Esophagus squamous epithelium (tissue), 5 donors: ENCODE measurements at regions not wholly inside any gene's neighbourhood (a gene's known extent, or its start where the extent isn't known, plus 50 kb on each side); places are given as distances from the start of the nearest gene placed in this dataset.

Experiments
- DNase-seq: peaks from one replicate; lab custom pipeline; 2025; lab: John Stamatoyannopoulos, UW
- H3K27ac ChIP-seq, 4 donors: fragments of 200-600 bp; sonication (generic); one replicate each; pipeline ENCODE4 v1.5.1; 2016 to 2019; ENCODE audit warnings: mild to moderate bottlenecking in 1 of 4
- H3K27me3 ChIP-seq, 4 donors: fragments of 200-600 bp; sonication (generic); 1 replicate in 3 of 4; 2 replicates in 1 of 4; pipeline versions ENCODE4 v1.5.1 to v1.6.0; 2017 to 2021; ENCODE audit warnings: antibody characterized with exemption in 1 of 4
- H3K36me3 ChIP-seq, 3 donors: fragments of 200-600 bp; sonication (generic); one replicate each; pipeline ENCODE4 v1.5.1; 2016 to 2019
- H3K4me1 ChIP-seq, 3 donors: fragments of 200-600 bp; sonication (generic); one replicate each; pipeline ENCODE4 v1.5.1; 2017 to 2019
- H3K4me3 ChIP-seq, 4 donors: fragments of 200-600 bp; sonication (generic); 1 replicate in 3 of 4; 2 replicates in 1 of 4; pipeline ENCODE4 v1.5.1; 2016 to 2019; ENCODE audit warnings: mild to moderate bottlenecking in 2 of 4, moderate library complexity in 1 of 4
- H3K9me3 ChIP-seq, 3 donors: fragments of 200-600 bp; sonication (generic); one replicate each; pipeline ENCODE4 v1.5.1; 2016 to 2019
- POLR2A ChIP-seq, 4 donors: fragments of 450-650 bp; IDR thresholded peaks; one replicate each; pipeline ENCODE4 v1.6.1; 2017; ENCODE audit warnings: antibody characterized with exemption in 4 of 4, mild to moderate bottlenecking in 4 of 4, moderate library complexity in 3 of 4
- WGBS, 2 donors: methylation state at CpG; one replicate each; pipeline ENCODE4 v1.1.5; 2018; 5-methylcytosine and 5-hydroxymethylcytosine counted together
- intact Hi-C: fragments of 100-400 bp; cut with DNase I; formaldehyde crosslinking; loops from one replicate; pipeline ENCODE4 v1.15.0; 2022
- TF ChIP-seq, protein P1 (sequence below), 6 experiments: fragments of 450-650 bp in 4 of 6; fragments of 200-600 bp in 2 of 6; sonication (generic) in 2 of 6; IDR thresholded peaks; one replicate each; pipeline ENCODE4 v1.5.1; 2016 to 2019; ENCODE audit warnings: antibody characterized with exemption in 6 of 6, mild to moderate bottlenecking in 4 of 6, moderate library complexity in 4 of 6
- donor health status: DM: yes; HTN: yes; CAD: no.

DNA sequence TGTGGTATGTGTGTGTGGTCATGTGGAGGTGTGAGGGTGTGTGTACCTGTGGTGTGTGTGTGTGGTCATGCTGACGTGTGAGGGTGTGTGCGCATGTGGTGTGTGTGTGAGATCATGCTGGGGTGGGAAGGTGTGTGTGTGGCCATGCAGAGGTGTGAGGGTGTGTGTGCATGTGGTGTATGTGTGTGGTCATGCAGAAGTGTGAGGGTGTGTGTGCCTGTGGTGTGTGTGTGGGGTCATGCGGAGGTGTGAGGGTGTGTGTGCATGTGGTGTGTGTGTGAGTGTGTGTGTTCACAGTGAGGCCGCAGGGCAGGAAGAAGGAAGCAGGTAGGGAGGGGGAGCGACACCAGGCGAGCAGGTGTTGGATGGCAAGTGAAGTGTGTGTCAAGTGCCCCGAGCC is 259.0 kb downstream of the LOXHD1 start:
- Histone ChIP-seq H3K9me3 (no peaks in the 10 kb centered on the region), H3K4me3 (no peak overlapping the region), H3K4me1 (no peaks in the 10 kb centered on the region), H3K36me3 (no peaks in the 10 kb centered on the region), H3K27me3 (no peaks in the 10 kb centered on the region), H3K27ac (no peak overlapping the region)
- DNase-seq, result no peak
- 72 to 90% methylated on average over 7 of the region's 7 CpGs for WGBS, 2 donors
- TF ChIP-seq, protein P1, sequence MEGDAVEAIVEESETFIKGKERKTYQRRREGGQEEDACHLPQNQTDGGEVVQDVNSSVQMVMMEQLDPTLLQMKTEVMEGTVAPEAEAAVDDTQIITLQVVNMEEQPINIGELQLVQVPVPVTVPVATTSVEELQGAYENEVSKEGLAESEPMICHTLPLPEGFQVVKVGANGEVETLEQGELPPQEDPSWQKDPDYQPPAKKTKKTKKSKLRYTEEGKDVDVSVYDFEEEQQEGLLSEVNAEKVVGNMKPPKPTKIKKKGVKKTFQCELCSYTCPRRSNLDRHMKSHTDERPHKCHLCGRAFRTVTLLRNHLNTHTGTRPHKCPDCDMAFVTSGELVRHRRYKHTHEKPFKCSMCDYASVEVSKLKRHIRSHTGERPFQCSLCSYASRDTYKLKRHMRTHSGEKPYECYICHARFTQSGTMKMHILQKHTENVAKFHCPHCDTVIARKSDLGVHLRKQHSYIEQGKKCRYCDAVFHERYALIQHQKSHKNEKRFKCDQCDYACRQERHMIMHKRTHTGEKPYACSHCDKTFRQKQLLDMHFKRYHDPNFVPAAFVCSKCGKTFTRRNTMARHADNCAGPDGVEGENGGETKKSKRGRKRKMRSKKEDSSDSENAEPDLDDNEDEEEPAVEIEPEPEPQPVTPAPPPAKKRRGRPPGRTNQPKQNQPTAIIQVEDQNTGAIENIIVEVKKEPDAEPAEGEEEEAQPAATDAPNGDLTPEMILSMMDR (IDR thresholded peaks at IDR 0.05), result no peak
- no peak for TF ChIP-seq POLR2A (IDR thresholded peaks at IDR 0.05)
- intact Hi-C loops, result no loop called here

DNA sequence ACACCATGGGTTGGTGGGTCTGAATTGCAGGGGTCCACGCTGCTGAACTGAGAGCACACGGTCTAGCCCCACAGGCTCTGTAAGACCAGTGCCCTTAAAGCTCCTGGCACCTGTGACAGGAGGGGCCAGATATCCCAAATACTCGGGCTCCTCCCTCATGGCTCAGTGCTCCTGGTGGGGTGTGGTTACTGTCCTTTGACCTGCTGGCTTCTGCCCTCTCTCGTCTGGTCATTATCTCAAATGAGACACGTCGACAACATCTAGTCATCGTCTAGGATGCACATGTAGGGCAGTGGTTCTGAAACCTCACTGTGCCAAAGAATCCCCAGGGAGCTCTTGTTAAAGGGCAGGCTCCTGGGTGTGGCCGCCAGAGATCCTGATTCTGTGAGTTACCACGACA is 258.4 kb downstream of the LOXHD1 start:
- H3K27me3 ChIP-seq, result no peaks in the 10 kb centered on the region
- 89 to 93% methylated on average over 3 to 5 of the region's 9 CpGs for WGBS, 2 donors
- H3K4me1 ChIP-seq, result no peaks in the 10 kb centered on the region
- TF ChIP-seq, protein P1 (IDR thresholded peaks at IDR 0.05), result no peak
- H3K4me3 ChIP-seq, result no peak overlapping the region
- no peak overlapping the region for H3K27ac ChIP-seq
- no peaks in the 10 kb centered on the region for H3K36me3 ChIP-seq
- no peak for DNase-seq
- intact Hi-C loops, result no loop called here
- no peaks in the 10 kb centered on the region for H3K9me3 ChIP-seq

DNA sequence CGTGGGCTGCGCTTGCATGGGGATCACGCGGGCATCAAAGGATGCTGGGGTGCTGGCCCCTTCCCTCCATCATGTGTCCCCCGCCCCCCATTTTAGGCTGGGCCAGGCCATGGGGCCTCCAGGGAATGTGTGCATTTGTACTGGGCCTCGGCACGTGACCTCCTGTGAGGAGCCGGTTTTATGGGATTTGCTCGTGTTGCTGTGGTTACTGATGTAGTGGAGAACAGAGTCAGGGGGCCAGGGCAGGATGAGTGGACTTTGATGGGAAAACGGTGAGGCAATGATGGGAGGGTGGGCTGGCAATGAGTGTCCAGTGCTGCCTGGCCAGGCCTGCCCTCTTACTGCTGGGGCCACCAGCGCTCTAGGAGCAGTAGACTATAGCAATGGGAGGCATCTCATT is 257.7 kb downstream of the LOXHD1 start:
- Histone ChIP-seq H3K4me3 (no peak overlapping the region), H3K36me3 (no peaks in the 10 kb centered on the region), H3K9me3 (no peaks in the 10 kb centered on the region), H3K27me3 (no peaks in the 10 kb centered on the region), H3K27ac (no peak overlapping the region), H3K4me1 (no peaks in the 10 kb centered on the region)
- no peak for TF ChIP-seq POLR2A (IDR thresholded peaks at IDR 0.05)
- TF ChIP-seq, protein P1 (IDR thresholded peaks at IDR 0.05), result no peak
- DNase-seq, result no peak
- intact Hi-C loops, result no loop called here
- 60 to 74% methylated on average over 2 to 4 of the region's 11 CpGs for WGBS, 2 donors

DNA sequence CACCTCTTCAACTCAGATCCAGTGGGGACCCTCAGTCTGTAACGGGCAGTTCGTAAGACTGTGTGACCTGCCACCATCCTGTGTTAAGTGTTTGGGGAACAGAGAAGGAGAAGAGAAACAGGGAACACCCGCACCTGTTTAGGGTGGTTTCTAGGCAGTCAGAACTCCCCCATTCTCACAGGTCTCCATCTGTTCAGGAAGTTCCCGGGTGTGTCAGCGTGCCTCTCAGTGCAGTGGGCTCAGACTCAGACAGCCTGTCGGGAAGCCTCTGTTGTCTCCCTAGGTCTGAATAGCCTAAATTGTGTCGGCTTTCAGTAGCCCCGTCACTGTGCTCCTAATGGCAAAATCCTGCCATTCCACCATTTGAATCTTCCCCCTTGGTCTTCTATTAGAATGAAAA is 256.6 kb downstream of the LOXHD1 start:
- TF ChIP-seq, protein P1 (IDR thresholded peaks at IDR 0.05), result no peak
- TF ChIP-seq POLR2A (IDR thresholded peaks at IDR 0.05), result no peak
- Histone ChIP-seq H3K4me1 (no peaks in the 10 kb centered on the region), H3K27ac (no peak overlapping the region), H3K4me3 (no peak overlapping the region), H3K9me3 (no peaks in the 10 kb centered on the region), H3K36me3 (no peaks in the 10 kb centered on the region), H3K27me3 (no peaks in the 10 kb centered on the region)
- 67 to 80% methylated on average over 2 to 4 of the region's 8 CpGs for WGBS, 2 donors
- intact Hi-C loops, result no loop called here
- DNase-seq, result no peak

DNA sequence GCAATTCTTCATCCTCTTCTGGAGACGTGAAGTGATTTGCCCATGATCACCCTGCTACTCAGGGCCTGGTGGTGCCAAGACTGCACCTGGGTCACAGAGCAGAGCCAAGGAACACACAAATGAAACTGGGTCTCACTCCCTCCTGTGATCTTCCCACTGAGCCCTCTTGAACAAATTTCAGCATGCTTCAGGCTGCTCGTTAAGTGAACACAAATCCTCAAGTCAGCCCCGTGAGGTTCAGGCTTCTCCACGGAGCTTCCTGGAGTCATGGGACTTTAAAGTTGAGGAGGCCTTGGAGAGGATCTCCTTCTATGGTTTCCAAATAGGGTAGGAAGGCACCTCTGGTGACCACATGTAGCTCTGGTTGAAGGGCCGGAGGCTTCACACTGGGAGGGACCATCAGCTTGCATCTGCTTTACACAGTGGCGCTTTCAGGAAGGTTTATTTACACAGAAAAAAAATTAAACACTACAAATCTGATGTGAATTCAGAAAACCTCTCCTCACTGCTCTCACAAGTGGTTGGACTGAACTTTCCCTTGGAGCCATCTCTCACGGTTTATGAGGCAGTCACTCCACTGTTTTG is 255.4 kb downstream of the LOXHD1 start:
- no peak for DNase-seq
- Histone ChIP-seq H3K4me3 (no peak overlapping the region), H3K27me3 (no peaks in the 10 kb centered on the region), H3K27ac (no peak overlapping the region), H3K4me1 (peaks cover 0 to 11% (median 6%) of the 10 kb centered on the region in 3 donors), H3K9me3 (no peaks in the 10 kb centered on the region), H3K36me3 (no peaks in the 10 kb centered on the region)
- 70 to 73% methylated on average over 5 to 6 of the region's 7 CpGs for WGBS, 2 donors
- TF ChIP-seq POLR2A (IDR thresholded peaks at IDR 0.05), result no peak
- TF ChIP-seq, protein P1 (IDR thresholded peaks at IDR 0.05), result no peak
- intact Hi-C loops, result no loop called here
